MM.1S (cell line): ENCODE measurements at regions not wholly inside any gene's neighbourhood (a gene's known extent, or its start where the extent isn't known, plus 50 kb on each side); places are given as distances from the start of the nearest gene placed in this dataset.

Source experiments
- EZH2 ChIP-seq: fragments of 300-600 bp; sonication (generic); optimal IDR thresholded peaks from 2 replicates; pipeline ENCODE3; 2017; ENCODE audit warnings: low read depth, mild to moderate bottlenecking, antibody characterized with exemption, low read length, mixed read lengths
- EZH2phosphoT487 ChIP-seq: fragments of 300-600 bp; sonication (generic); IDR thresholded peaks from 2 replicates; pipeline ENCODE4 v1.6.1; 2018; ENCODE audit warnings: antibody characterized with exemption, low read length
- TF ChIP-seq, protein P1 (sequence below): fragments of 300-600 bp; sonication (generic); IDR thresholded peaks from 2 replicates; pipeline ENCODE4 v1.5.1; 2016; ENCODE audit warnings: antibody characterized with exemption, low read length, mixed read lengths

DNA sequence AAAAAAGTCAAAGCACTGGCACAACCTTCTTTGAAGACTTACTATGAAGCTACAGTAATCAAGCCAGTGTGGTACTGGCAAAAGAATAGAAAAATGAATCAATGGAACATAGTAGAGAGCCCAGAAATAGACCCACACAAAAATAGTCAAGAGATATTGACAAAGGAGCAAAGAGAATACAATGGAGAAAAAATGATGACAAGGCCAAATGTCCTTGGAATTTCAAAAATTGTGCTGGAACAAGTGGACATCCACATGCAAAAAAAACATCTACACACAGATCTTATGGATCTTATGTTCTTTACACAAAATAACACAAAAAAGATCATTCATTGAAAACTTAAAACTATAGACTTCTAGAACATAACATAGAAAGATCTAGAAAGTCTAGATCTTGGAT lies 1379.7 kb upstream of the SEL1L start:
- TF ChIP-seq EZH2: no peak
- TF ChIP-seq EZH2phosphoT487: no peak
- TF ChIP-seq, protein P1, sequence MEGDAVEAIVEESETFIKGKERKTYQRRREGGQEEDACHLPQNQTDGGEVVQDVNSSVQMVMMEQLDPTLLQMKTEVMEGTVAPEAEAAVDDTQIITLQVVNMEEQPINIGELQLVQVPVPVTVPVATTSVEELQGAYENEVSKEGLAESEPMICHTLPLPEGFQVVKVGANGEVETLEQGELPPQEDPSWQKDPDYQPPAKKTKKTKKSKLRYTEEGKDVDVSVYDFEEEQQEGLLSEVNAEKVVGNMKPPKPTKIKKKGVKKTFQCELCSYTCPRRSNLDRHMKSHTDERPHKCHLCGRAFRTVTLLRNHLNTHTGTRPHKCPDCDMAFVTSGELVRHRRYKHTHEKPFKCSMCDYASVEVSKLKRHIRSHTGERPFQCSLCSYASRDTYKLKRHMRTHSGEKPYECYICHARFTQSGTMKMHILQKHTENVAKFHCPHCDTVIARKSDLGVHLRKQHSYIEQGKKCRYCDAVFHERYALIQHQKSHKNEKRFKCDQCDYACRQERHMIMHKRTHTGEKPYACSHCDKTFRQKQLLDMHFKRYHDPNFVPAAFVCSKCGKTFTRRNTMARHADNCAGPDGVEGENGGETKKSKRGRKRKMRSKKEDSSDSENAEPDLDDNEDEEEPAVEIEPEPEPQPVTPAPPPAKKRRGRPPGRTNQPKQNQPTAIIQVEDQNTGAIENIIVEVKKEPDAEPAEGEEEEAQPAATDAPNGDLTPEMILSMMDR: no peak
